Cardiac muscle cell (in vitro differentiated cells and primary cell): ENCODE measurements at regions not wholly inside any gene's neighbourhood (a gene's known extent, or its start where the extent isn't known, plus 50 kb on each side); places are given as distances from the start of the nearest gene placed in this dataset.
"Not testable (repeated sequence)": the region's sequence is repeated elsewhere in the genome, so short reads cannot be mapped to it uniquely, and the experiment has no call there.

Experiments used
- DNase-seq, 2 donors: peaks; one replicate each; pipeline versions ENCODE4 v3.0.0 to v3.0.0-alpha.2; 2010 to 2017; ENCODE audit warnings: low read depth in 1 of 2, low spot score in 1 of 2
- H3K27ac ChIP-seq: fragments of 200-600 bp; sonication (generic); 2 replicates; pipeline ENCODE4 v1.5.1; 2016
- H3K27me3 ChIP-seq: fragments of 200-600 bp; sonication (generic); 2 replicates; pipeline ENCODE4 v1.6.0; 2016; ENCODE audit warnings: control low read depth
- H3K36me3 ChIP-seq: fragments of 200-600 bp; sonication (generic); 2 replicates; pipeline ENCODE4 v1.5.1; 2016; ENCODE audit warnings: control low read depth
- H3K4me1 ChIP-seq: fragments of 200-600 bp; sonication (generic); 2 replicates; pipeline ENCODE4 v1.8.1; 2017; ENCODE audit warnings: low read depth, mild to moderate bottlenecking, mixed run types
- H3K4me3 ChIP-seq: fragments of 200-600 bp; sonication (generic); 2 replicates; pipeline ENCODE4 v1.5.1; 2016; ENCODE audit warnings: mild to moderate bottlenecking
- H3K9me3 ChIP-seq: fragments of 200-600 bp; sonication (generic); 2 replicates; pipeline ENCODE4 v1.5.1; 2017; ENCODE audit warnings: low read depth, mild to moderate bottlenecking, control low read depth
- TF ChIP-seq, protein P1 (sequence below): IDR thresholded peaks from 2 replicates; pipeline ENCODE4 v1.5.1; 2012; ENCODE audit warnings: low read depth, mild to moderate bottlenecking, low read length

DNA sequence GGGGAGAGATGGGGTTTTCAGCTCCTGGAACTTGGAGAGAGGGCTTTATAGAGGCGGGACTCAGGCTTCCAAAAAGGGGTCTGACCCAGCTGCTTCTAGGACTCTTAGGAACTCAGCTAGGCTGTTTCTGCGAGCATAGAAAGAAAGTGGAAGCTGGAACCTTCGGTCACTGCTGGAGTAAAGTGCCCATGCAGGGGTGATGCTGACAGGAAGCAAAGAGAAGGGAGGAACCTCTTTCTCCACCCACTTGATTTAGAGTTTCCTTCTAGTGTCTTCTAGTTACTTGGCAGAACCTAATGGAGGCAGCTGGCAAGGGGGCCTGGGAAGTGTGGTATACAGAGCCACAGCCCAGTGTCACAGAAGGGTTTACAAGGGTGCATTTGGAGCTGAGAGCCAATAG lies 283.6 kb downstream of the QKI start:
- Histone ChIP-seq H3K4me3 (no peak overlapping the region), H3K27me3 (no peaks in the 10 kb centered on the region), H3K36me3 (no peaks in the 10 kb centered on the region), H3K27ac (no peak overlapping the region), H3K4me1 (peaks cover 12% of the 10 kb centered on the region), H3K9me3 (no peaks in the 10 kb centered on the region)
- TF ChIP-seq, protein P1, sequence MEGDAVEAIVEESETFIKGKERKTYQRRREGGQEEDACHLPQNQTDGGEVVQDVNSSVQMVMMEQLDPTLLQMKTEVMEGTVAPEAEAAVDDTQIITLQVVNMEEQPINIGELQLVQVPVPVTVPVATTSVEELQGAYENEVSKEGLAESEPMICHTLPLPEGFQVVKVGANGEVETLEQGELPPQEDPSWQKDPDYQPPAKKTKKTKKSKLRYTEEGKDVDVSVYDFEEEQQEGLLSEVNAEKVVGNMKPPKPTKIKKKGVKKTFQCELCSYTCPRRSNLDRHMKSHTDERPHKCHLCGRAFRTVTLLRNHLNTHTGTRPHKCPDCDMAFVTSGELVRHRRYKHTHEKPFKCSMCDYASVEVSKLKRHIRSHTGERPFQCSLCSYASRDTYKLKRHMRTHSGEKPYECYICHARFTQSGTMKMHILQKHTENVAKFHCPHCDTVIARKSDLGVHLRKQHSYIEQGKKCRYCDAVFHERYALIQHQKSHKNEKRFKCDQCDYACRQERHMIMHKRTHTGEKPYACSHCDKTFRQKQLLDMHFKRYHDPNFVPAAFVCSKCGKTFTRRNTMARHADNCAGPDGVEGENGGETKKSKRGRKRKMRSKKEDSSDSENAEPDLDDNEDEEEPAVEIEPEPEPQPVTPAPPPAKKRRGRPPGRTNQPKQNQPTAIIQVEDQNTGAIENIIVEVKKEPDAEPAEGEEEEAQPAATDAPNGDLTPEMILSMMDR, result no peak
- no peak for DNase-seq

DNA sequence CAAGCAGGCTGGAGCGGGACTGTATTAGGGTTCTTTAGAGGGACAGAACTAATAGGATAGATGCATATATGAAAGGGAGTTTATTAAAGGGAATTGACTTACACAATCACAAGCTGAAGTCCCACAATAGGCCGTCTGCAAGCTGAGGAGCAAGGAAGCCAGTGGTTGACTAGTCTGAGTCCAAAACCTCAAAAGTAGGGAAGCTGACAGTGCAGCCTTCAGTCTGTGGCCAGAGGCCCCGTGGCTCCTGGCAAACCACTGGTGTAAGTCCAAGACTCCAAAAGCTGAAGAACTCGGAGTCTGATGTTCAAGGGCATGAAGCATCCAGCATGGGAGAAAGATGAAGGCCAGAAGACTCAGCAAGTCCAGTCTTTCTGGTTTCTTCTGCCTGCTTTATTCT lies 281.8 kb downstream of the QKI start:
- not testable (repeated sequence) for H3K36me3 ChIP-seq, H3K4me3 ChIP-seq, H3K4me1 ChIP-seq, H3K9me3 ChIP-seq, H3K27me3 ChIP-seq, H3K27ac ChIP-seq, DNase-seq

DNA sequence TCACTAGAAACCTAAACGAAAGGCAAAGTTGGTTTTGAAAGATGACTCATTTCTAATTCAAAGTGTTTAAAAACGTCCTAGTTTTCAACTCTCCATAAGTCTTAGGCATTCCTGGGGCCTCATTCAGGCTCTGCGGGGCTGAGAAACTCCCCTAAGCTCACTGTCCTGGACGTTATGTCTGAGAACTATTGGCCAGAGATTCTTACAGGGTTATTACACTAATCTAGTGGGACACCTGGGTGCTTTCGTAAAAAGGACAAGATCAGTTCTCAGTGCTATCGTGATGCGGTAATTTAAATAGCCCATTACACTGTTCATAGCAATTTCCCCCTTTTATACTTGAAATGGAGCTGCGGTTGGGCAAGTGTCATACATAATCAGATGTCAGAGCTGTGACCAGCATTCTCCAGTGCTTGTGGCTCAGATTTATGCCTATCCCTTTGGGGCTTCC lies 280.9 kb downstream of the QKI start:
- Histone ChIP-seq H3K4me1 (no peaks in the 10 kb centered on the region), H3K27ac (no peak overlapping the region)
- TF ChIP-seq, protein P1, result no peak

DNA sequence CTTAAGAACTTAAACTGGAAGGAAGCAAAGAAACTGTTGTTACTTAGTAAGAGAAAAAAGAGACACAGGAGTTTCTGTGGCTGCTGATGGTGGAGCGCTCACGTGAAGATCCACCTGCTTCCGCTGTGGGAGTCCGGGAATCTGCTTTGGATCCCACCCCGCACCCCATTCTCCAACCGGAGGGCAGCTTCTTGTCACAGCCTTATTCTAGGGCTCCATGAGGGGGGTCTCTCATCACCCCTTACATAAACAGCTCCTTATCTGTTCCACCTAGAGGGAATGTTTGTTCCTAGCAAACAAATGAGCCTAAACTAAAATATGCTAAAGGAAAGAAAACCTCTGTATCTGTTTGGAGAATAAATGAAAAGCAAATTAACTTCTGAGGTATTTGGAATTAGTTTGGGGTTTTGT lies 280.5 kb downstream of the QKI start:
- Histone ChIP-seq H3K27me3 (no peaks in the 10 kb centered on the region), H3K4me3 (no peak overlapping the region), H3K9me3 (no peaks in the 10 kb centered on the region), H3K27ac (no peak overlapping the region), H3K4me1 (no peaks in the 10 kb centered on the region), H3K36me3 (no peaks in the 10 kb centered on the region)
- TF ChIP-seq, protein P1, result no peak
- no peak for DNase-seq

More for the DNA sequence above, 280.9 kb downstream of the QKI start:
- no peak overlapping the region for H3K4me3 ChIP-seq
- no peaks in the 10 kb centered on the region for H3K9me3 ChIP-seq
- DNase-seq, result no peak
- no peaks in the 10 kb centered on the region for H3K36me3 ChIP-seq
- no peaks in the 10 kb centered on the region for H3K27me3 ChIP-seq

DNA sequence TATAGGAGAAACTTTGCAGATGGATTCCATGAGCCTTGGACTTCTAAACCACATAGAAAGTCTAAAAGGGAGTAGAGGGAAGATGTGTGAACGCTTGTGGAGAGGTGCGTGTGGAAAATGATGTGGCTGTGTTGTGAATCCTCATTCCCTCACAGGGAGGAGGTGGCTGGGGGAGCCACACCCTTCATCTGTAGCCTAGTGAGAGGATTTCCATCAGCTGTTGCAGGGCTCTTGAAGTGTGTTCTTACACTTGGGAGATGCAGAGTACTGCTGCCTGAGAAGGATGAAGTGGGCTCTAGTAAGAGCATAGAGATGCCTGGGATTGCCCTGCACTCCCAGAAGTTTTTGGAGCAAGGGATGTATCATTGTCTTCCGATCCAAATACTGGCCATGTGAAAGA lies 279.6 kb downstream of the QKI start:
- no peaks in the 10 kb centered on the region for H3K36me3 ChIP-seq
- no peaks in the 10 kb centered on the region for H3K9me3 ChIP-seq
- no peak overlapping the region for H3K27ac ChIP-seq
- DNase-seq, result no peak
- no peaks in the 10 kb centered on the region for H3K27me3 ChIP-seq
- no peak overlapping the region for H3K4me3 ChIP-seq
- peaks cover 8% of the 10 kb centered on the region for H3K4me1 ChIP-seq
- TF ChIP-seq, protein P1, result no peak

DNA sequence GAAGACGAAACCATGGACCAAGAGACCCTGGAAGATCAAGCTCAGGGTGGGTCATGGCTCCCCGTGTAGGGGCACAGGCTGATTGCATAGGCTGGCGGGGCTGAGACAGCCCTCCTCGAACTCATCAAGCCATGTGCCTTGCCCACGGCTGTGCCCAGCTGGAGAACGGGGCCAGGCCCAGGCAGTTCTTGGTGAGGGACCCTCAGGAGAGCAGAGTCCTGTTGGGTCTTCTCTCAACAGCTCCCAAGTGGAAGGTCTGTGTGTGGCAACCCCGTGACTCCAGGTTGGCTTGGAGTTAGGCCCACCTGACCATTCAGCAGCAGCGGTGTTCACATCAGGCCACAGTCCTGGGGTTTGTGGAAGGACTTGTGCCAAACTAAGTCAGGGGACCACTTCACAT lies 276.5 kb downstream of the QKI start:
- no peaks in the 10 kb centered on the region for H3K9me3 ChIP-seq
- H3K27me3 ChIP-seq, result no peaks in the 10 kb centered on the region
- H3K4me1 ChIP-seq, result peaks cover 11% of the 10 kb centered on the region
- TF ChIP-seq, protein P1, result no peak
- H3K4me3 ChIP-seq, result no peak overlapping the region
- DNase-seq, result no peak
- no peak overlapping the region for H3K27ac ChIP-seq
- no peaks in the 10 kb centered on the region for H3K36me3 ChIP-seq
